ENCODE measurements at regions not wholly inside any gene's neighbourhood (a gene's known extent, or its start where the extent isn't known, plus 50 kb on each side); places are given as distances from the start of the nearest gene placed in this dataset.

DNA sequence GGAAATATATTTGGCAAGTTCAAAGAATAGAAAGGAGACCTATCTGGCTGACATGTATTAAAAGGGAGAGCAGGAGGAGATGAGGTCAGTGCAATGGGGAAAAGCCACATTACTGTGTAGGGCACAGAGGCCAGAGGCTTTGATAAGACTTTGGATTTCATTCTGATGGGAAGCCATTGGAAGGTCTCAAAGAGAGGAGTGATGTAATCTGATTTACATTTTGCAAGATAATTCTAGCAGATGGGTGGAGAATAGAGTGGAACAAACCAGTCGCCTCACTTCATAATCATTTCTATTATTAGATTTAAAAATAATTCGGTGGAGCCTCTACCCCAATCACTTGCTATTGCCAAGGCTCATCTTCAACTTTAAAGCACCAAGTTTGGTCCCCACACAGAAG lies 278.4 kb upstream of the ZC3H12C start:
- no peak for DNase-seq

DNA sequence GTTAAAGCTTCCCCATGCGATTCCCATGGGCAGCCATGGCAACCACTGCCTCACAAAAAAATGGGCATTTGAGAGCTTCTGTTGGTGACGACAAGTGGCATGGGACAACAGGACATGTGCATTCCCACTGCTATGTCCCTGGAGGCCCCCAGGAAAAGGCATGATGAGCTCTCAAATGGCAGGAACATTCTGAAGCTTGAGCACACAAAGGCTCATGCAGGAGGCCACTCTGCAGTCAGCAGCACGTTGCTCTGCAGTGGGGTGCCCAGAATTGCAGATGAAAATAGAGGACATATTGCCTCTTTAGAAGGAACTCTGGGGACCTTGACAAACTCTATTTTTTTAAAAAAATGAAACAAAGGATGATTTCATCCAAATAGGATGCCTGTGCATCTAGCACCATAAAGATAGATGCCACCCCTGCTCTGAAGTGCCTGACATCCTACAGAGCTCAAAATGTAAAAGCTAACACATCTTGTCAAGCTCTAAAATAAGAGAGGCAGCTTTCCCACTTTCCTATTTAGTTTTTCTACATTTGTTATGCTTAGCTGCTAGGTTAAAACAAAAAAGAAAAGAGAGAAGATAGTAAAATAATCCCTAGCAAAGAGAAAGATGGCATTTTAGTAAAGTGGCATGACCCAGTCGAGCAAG lies 277.6 kb upstream of the ZC3H12C start:
- DNase-seq, result no peak

DNA sequence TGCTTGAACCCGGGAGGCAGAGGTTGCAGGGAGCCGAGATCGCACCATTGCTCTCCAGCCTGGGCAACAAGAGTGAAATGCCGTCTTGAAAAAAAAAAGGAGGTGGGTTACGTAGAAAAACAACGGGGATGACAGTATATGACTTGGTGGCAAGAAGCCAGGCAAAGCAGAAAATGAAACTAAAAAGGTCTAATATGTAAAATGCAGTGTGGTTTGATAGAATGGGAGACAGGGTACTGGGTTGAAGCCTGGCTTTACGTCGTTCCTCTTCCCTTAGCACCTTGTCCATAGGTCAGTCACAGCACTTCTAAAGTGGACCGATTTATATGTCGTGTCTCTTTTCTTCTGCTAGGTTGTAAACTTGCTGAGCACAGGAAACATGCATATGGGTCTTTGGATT lies 274.9 kb upstream of the ZC3H12C start:
- no peak for DNase-seq

DNA sequence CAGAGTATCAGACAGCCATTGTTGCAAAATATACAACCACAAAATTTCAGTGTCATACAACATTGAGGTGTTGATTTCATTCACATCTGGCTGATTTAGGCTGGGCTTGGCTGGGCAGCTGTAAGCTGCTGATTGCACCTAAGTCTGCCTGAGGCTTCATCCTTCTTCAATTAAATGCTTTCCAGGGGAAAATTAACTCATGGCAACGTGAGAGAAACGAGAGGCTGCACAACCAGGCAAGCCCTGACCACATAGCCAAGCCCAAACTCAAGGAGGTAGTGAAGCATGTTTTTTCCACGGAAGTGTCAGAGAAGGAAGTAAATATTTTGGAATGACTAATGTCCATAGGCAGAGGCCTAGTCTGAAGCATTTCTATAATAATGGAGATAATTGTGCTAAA lies 273.8 kb upstream of the ZC3H12C start:
- no peak for DNase-seq

DNA sequence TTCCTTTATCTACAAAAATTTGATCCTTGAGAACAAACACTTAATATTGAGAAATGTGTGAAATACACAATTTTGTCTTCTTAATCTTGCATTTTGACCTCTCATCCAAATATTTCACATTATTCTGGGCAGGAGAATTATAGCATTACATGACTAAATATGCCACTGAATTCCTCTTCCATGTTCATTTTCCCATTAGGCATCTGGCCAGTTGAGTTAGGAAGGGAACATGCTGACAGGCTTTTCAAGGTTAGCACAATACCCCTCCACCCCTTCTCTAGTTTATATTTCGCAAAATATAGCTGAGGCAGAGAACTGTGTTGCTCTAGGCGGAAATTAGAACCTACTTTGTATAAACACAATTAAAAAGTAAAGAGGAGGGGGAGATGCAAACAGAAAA lies 271.7 kb upstream of the ZC3H12C start:
- DNase-seq, result no peak

DNA sequence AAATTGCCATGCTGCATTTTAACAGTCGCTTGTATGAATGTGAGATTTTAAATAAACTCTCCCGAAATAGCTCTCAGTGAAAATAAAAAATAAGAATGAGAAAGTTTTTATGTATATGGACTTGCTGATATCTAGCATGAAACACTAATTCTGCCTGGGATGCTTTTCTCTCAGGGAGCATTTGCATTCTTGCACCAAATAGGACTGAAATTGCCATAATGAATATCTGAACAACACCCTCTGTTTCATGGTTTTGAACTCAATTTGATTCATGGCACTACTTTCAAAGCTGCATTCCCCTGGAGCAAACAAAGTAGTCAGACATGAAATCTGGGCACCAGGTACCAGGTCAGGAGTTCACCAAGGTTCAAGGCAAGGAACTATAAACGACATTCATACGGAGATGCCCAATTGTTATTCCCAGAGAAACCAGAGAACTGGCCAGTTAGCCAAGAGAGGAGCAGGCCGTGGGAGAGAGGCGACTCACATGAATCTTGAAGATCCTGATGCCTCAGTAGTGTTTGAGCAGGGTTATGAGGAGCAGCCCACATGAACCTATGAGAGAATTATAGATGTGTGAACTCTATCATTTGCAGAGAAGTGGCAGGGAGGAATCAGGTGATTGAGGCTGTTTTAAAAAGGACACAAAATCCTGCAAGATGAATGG lies 270.6 kb upstream of the ZC3H12C start:
- no peak for DNase-seq

DNA sequence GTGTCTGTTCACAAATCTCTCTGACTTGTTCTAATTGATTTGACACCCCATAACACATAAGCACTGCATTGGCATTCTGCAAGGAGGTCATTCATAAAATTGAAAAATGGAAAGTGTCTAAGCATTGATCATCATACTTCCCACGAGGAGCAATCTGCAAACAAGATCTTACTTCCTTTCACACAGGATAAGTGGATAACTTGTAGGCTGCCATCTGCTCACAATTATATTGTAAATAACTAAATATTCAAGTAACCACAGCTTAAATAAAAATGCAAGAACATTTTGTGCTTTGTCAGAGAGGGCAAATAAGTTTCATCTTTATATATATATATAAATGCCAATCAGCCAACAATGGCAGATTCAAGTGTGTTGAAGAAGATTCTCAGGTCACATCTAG lies 264.8 kb upstream of the ZC3H12C start:
- DNase-seq, result no peak

DNA sequence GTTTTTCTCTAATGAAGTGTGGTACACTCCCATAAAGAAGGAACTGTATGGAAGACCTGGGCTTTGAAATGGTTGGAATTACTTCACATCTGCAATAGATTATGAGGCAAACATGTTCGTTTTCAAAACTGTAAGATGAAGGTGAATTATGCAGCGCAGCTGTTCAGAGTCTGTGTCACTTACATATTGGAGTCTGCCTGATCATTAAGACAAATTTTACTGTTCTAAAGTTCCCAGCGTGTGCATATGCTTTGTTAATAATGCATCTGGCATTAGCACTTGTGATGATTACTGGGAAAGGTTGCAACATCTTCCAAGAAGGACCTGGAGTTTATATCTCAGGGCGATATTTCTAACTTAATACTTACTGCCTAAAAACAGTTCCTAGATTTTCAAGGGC lies 255.2 kb upstream of the ZC3H12C start:
- DNase-seq, result no peak

DNA sequence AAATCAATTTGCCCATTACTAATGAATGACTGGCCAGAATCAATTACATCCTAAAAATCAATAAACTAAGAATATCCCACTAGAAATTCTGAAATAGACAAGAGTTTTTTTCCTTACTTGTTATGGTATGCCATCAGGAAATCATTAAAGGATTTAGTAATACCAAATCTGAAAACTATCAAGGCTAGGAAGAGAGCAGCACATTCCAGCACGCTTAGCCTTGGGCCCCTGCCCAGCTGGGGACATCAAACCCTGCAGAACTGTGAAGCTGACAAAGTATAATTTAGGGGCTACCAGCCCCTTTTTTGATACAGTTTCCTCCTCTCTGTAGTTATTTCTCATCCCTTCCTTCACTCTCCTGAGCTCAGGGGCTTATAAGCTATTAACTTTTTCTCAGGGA lies 247.8 kb upstream of the ZC3H12C start:
- no peak for DNase-seq

DNA sequence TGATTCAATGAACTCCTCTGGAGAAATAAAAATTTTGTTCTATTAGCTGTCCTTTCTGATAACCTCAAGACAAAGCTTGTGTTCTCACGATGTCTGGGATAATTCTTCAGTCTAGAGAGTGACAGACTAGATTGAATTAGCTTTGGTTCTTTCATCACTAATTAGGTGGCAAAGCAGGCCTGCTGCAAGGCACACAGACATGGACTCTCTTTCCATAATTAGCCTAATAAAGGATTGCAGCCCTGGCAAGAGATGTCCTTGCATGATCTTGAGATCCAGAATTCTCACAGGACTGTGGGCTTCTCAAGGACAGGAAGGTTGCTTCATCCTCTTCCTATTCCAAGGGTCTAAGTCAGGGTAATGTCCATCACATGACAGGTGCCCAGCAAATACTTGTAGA lies 245.6 kb upstream of the ZC3H12C start:
- DNase-seq, result no peak

DNA sequence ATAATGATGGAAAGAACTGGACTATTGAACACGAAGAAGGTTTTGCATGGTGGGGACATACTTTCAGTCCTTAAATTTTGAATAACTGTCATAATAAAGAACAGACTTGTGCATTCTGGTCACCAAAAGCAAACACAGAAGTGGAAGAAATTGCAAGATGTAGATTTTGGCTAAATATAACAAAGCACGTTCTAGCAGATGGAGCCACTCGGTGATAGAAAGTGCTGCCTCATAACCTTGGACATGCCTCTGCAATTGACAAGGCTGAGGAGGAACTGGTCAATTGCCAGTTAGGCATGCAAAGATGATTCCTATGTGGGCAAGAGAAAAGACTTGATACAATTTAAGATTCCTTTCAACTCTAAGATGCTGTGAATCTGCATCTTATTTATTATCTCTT lies 244.1 kb upstream of the ZC3H12C start:
- no peak for DNase-seq

DNA sequence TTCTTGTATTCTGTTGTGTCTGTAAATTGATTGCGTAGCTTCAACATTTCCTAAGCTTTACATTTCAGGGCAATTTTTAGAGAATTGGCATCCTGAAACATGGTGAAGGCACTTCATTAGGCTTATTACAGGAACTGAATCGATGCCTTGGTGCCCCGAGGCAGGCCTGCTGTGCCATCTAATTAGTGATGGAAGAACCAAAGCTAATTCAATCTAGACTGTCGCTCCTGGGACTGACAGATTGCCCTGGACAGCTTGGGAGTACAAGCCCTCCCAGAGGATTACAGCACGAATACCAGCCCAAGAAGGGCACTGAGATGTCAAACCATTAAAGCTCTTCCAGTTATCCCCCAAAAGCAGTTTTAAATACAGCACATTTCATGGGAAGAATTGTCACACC lies 243.2 kb upstream of the ZC3H12C start:
- DNase-seq, result no peak

DNA sequence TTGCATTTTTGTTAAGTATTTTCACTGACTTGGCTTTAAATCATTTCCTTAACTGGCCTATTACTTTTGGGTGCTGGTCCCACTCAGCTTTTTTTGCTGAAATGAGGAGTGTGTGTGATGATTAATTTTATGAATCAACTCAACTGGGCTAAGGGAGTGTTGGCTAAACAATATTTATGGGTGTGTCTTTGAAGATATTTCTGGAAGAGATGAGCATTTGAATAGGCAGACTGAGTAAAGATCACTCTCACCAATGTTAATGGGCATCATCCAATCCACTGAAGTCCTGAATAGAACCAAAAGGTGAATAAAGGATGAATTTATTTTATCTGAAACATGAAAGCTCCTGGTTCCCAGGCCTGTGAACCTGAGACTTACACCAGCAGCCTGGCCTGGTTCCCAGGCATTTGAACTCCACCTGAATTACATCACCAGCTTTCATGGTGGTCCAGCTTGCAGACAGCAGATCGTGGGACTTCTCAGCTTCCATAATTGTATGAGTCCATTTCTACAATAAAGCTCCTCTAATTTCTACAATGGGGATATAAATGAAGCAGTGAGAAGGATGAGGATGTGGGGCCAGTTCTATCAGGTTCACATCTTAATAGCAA lies 241.3 kb upstream of the ZC3H12C start:
- DNase-seq, result no peak

DNA sequence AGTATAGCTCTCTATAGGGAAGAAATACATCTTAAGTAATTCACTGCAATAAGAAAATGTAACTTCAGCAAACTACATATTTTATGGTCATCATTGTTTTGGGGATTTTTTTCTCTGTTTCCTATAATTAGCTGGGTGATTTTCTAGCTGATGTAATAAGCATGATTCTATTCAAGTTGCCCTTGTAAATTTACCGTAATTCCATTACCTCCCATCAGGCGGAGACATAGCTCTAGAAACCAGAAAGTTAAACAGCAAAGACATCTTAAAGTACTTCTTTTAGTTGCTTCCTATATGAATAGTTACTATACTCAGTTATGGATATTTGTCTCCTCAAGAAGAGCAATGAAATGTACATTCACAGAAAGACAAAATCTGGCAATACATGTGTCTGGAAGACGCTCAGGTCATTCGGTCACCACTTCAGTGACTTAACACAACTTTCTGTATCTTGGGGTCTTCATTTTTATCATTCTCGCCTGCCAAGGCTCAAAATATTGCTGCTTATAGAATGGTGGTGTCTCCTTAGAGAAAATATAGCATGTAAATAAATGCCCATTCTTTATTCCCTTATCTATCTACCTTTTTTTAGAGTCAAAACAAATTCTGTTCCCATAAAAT lies 239.9 kb upstream of the ZC3H12C start:
- DNase-seq, result no peak

DNA sequence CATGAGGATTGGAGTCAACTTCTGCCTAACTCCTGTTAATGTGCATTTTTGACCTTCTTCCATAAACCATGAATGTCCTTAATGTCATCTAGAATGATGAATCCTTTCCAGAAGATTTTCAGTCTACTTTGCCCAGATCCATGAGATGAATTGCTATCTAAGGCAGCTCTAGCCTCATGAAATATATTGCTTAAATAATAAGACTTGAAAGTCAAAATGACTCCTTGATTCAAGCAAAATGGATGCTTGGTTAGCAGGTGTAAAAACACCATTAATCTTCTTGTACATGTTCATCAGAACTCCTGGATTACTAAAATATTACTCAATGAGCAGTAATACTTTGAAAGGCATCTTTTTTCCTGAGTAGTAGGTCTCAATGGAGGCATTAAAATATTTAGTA lies 238.5 kb upstream of the ZC3H12C start:
- DNase-seq, result no peak

DNA sequence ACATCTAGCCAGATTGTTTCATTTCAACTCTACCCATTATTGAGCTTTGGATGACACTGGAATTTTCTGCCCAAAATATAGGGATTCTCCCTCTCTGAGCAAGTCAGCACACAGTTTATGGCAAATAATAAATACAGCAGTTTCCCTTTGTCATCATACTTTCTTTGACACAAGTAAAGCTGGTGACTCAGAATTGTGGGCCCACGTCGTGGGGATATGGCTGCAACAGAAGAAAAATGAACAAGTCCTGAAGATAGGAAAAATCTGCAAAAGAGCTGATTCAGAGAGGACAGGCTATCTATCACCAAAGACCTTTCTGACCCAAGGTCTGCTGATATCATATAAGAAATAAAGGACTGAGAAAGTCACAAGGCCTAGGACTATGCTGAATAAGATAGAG lies 236.3 kb upstream of the ZC3H12C start:
- no peak for DNase-seq

DNA sequence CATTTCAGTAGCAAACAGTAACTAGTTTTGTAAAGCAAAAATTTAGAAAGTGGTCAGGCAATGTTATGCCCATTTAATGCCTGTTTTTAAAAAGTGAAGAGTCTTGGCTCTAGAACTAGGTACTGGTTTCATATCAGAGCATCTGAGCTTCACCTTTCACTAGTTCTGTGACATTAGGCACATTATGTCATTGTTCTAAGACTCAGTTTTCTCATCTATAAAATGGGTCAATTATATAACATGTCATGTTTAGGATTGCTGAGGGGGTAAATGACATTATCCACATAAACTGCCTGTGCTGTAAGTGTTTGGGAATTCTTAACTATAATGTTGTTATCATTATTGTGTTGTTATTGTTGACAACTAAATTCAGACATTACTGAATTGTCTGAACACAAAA lies 235.6 kb upstream of the ZC3H12C start:
- no peak for DNase-seq

DNA sequence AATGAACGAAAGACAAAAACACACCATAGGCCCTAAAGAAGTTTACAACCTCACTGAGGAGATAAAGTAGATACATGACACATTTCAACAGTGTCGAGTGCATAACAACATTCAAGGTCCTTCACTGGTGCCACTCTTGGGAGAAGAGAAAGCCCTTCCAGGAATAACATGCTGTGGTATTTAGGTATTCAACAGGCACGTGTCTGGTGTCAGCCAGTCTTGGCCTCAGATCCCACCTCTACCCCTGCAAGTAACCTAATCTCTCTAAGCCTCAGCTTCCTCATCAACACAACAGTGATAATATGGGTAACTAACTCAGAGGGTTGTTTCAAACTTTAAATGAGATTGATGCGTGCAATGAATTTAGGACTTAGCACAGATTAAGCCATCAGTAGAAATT lies 235.0 kb upstream of the ZC3H12C start:
- no peak for DNase-seq

DNA sequence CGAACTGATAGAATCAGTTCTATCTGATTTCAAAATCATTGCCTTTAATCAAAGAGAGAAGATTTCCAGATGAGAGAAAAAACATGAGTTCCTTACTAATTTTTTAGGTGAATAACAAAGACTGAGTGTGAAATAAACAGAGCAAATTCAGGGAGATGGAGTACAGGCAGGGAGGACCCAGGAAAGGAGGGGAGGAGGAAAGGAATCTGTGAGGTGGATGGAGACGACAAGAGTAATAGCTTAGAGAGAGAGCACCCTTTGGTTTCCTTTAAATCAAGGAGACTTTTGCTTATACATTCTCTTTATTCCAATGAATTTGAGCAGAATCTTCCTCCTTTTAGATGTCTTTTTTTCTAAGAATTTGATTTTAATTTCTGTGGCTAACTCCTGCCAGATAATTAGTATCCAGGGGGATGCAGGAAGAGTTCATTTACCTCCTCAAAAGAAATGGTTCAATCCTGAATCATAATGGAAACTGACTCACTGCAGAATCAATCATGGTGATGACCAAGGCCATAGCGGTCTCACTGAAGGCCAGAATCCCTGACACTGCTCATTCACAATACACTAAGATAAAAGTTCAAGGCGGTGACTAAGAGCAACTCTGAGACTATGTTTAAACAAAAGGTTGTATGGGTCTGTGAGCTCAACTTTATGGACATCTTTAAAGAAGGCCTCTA lies 234.0 kb upstream of the ZC3H12C start:
- no peak for DNase-seq

DNA sequence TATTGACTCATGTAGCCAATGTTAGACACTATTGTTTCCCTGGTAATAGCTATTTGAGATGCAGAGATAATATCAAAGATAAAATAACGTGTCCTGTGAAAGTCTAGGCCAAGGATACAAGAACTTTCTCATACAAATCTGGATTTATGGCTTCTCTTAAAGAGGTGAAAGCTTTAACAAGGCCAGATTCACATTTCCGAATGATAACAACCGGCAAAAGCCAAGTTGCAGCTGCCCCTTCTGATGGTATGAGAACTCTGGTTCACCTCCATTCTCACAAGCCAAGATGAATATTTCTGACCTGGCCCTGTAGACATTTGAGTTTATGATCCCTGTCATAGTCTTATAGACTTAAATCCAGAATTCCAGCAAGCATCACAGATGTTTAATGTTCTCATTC lies 230.4 kb upstream of the ZC3H12C start:
- no peak for DNase-seq

DNA sequence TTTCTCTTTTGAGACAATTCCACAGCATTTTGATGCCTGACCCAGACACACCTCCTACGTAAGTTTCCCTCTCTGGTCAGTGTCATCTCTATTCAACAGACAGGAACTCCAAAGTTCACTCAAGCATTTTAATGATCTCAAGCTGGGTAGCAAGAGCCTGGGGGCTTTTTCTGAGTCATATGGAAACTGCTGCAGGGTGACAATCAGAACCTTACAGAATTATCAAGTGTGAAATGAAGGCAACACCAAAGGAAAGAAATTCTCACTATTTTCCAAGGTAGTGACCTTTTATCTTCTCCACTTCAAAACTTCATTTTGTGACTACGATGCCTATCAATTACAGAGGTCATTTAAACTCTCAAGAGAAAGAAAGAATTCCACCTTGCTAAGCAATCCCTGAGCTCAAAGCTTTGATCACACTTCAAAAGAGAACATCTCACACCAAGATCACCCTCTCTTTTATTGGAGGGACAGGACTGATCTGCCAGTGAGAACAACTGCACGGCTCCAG lies 229.0 kb upstream of the ZC3H12C start:
- DNase-seq, result no peak

DNA sequence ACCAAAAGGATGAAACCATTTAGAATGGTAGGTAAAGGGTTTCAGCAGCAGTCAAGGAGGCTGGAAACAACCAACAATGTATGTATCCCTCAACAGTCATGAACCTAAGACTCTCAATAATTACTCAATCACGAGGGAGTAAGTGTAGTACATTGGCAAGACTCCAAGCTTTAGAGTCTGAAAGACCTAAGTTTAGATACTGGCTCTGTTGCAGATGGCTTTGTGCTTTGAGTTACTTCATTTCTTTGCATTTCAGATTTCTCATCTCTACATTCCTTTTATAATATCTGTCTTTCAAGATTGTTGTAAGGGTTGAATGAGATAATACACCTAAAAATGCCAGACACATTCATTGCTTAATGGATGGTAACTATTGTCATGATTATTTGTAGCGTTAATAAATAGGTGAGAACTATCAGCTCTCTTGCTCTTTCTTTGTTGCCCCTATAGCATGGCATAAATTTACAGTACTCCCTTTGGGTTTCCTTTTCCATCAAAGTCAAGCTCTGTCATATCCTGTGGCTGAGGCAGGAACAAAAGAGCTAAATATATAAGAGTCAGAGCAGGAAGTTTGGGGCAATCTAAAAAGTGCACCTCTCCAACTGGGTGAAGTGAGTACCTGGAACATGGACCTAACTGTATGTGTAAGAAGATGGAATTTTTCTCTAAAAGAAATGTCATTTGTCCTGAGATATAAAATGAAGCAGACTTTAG lies 228.2 kb upstream of the ZC3H12C start:
- DNase-seq, result no peak

Measured in NCI-H2107 (cell line).